Glomerular visceral epithelial cell (primary cell): ENCODE measurements at regions not wholly inside any gene's neighbourhood (a gene's known extent, or its start where the extent isn't known, plus 50 kb on each side); places are given as distances from the start of the nearest gene placed in this dataset.
"Not testable (repeated sequence)": the region's sequence is repeated elsewhere in the genome, so short reads cannot be mapped to it uniquely, and the experiment has no call there.

Experiments
- DNase-seq: peaks from one replicate; pipeline ENCODE4 v3.0.0-alpha.2; 2016; ENCODE audit errors: extremely low spot score

DNA sequence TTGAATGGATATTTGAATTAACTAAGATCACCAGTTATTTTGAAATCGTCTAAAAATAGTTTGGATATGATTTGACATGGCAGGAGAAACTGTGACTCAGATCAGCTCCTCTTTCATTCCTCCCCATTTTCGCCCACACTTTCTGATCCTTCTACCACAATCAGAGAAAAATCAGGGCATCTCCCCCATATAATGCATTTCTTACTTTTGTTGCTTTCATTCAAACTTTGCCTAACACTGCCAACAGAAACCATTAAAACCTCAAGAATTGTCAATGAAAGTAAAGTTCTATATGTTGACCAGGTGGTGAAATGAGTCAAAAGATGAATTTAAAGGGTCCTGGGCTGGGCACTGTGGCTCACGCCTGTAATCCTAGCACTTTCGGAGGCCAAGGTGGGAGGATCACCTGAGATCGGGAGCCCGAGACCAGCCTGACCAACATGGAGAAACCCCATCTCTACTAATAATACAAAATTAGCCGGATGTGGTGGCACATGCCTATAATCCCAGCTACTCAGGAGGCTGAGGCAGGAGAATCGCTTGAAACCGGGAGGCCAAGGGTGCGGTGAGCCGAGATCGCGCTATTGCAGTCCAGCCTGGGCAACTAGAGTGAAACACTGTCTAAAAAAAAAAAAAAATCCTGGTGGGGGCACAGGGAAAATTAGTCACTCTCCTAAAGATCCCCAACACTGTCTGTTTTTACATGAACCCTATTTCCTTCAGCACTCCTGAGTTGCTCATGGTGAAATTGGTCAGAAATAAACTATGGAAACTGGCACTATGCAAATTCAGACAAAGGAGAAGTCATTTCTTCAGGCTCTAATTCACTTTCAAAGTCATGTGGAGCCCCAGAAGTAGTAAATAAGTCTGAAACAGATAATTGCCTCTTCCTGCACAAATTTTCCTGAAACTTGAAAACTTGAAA is 122.8 kb upstream of the NOCT start:
- no peak for DNase-seq

DNA sequence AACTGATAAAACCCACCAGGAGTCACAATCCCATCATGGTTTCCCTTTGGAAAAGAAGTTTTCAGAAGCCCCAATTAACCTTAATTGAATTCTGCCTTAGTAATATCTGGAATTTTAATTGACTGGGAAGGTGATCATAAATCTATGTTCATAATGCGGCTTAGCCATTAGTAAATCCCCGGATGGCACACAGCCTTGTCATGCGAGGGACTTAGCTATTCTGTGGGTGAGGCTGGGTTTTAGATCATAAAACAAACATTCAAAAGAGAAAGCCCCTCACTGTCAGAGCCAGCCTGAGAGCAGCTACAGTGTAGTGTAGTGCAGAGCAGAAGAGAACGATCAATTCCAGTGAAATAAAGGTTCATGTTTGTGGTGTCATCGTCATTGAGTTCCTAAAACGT is 124.0 kb upstream of the NOCT start:
- no peak for DNase-seq

DNA sequence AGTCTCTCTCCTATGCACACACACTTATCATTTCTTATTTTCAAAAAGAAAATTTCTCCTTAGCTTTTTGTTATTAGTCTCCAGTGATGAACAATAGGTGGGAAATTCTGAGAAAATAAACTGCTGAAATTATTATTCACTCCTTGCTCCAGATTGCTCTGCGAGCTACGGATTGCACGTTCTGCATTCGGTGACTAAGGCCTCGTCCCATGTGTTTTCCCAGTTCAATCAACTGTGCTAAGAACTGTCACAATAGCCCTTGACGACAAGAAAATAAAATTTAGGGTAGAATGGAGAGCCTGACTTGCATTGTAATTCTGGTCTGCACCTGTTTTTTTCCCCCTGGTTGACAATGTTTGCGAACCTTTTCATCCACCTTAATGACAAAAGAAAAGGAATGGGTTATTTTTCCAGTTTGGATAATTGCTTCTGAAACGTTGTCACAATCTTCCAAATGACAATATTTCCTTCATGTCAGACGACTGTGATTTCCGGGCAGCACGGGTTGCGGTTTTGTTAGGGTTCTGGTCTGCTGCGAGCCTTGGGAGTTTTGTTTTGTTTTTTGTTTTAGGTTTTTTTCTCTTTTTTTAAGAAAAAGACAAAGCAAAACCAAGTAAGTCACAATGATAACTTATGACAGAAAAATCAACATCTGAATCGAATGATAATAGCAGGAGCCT is 124.5 kb upstream of the NOCT start:
- DNase-seq = no peak

DNA sequence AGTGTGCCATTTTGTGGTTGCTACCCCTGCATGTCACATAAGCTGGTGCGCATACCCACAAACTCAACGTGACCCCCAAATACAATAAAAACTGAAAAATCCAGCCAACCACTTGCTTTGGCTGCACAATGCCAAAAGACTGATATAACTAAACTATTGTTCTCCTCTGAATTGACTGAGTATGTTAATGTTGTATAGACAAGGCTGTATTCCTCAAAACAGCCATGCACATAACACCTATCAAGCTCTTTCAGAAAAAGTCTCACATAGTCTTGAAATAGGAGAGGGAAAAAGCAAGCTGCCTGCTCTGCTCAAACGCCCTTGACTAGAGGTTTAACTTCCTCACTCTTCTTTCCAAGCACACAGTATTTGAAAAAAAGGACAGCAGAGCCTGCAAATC is 126.4 kb upstream of the NOCT start:
- DNase-seq = no peak

DNA sequence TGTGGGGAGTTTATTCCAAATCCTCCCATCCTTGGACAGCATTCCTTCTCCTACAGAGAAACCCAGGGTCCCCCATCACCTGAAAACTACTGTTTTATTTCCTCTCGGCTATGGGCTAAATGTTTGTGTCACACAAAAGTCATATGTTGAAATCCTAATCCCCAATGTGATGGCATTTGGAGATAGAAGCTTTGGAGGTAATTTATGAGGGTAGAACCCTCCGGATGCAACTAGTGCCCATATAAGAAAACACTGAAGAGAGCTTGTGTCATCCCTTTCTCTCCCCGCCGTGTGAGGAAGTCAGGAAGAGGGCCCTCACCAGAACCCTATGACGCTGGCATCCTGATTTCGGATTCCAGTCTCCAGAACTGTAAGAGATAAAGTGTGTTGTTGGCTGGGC is 127.8 kb upstream of the NOCT start:
- DNase-seq = no peak

DNA sequence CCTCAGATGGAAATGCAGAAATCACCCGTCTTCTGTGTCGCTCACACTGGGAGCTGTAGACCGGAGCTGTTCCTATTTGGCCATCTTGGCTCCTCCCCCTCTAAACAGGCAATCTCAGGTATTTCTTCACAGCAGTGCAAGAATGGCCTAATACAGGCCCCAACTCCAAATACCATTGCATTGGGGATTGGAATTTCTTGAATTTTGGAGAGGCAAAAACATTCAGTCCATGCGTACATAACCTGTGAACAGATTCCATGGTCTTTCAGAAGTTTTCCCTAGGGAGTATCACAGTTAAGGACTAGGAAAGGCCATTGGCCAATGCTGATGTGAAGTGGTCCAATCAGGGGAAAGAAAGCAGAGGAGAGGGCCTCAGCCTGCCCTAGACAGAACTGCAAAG is 128.2 kb upstream of the NOCT start:
- no peak for DNase-seq

DNA sequence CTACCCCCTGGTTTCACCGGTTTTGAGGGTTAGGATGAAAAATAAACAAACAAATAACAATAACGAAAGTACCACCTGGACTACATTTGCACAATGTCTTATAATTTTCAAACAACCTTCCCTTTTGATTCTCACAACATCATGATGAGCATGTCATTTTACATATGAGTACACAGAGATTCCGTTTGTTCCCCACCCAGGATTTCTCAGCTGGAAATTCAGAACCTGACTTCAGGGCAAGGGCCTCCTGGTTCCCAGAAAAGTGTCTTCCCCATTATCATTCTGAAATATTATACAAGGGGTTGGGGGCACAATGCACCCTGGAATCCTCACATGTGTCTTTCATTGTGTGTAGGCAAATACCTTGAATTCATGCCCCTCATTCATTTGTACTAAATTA is 135.8 kb upstream of the NOCT start:
- DNase-seq = no peak

DNA sequence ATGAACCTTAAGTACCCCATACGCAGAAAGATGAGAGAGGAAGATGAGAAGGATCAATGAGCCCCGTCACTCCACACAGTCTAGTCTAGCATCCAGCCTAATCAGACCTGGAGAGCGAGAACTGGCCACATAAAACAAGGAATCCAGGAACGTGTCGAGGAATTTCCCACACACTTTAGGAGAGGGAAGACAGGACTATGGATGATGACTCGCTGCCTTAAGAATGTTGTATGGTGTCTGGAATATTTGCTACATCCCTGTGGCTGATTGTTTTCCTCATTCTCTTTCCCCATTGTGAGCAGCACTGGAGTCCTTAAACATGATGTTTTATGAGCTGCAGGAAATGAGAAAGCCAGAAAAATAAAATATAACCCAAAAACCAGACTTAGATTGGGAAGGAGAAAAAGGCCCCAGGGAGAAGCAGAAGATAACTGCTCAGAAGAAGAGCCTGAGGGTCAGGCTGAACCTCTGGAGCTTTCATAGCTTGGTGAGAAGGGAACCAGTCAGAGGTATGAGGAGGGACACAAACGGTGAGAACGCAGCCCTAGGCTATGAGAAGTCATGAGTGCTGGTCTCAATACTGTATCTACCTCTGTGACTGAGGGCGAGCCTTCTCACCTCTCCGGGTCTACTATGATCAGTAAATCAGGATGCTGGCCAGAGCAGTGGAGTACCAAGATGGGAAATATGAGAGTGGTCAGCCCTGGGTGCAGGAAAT is 139.5 kb upstream of the NOCT start:
- peak; percentile 90 for DNase-seq

DNA sequence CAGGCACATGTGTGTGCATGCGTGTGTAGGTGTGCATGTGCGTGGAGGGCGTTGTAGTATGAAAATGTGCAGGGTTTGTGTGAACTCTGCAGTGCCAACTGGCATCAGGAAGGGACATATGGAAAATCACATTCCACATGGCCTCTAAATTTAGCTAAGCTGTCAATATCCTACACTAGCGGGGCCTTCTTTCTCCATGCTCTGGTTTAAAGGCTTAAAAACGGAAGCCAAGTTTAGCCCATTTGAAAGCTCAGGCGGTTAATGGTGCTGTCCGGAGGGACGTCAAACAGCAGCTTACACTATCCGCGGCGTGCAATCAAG is 144.1 kb upstream of the NOCT start:
- no peak for DNase-seq

DNA sequence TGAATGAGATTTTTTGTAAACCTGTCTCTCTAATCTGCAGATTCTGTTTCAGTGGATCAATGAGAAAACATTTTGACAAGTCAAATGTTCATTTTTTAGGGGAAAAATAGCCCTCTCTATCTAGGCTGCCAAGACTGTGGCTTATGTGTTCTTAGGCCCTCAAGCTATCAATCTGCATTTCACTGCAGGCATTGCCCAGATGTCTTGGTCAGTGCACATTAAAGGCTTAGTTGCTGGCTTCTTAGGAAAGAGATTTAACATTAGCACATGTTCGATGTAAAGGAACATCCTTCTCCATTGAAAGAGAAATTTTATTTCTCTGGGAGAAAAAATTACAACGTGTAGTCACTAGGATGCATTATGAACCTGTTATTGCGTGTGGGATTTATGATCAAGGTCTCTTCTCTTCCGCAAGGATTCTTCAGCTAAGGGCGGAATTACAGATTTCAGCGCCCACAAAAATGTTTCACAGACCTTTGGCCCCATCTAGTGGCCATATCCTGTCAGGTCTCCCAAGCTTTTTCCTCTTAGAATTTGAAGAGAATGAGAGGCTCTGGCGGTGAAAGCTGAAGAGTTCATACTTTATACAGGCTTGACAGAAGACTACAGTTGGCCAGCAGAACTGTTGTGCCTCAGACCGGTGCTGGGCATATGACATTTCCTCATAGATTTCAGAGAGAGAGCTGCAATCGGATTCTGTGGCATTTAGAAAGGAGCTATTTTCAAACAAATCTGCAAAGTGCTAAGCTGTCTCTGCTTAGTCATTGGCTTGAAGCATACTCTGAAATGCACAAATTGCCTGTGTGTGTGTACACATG is 144.6 kb upstream of the NOCT start:
- peak; percentile 80 for DNase-seq

DNA sequence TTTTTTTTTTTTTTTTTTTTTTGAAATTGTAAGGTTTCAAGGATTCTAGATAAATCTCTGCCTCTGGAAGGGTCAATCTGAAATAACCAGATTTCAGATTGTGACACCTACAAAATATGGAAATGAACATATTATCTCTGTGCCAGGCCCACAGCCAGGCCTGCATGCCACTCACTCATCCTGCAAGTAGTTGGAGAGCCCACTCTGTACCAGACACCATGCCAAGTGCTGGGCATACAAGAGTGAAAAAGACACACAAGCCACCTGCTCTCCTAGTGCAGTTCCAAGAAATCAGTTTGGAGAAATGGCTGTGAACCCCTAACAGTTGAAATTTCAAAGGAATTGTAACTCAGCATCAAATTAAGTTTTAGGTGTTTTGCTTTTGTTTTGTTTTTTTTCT is 145.9 kb upstream of the NOCT start:
- no peak for DNase-seq

DNA sequence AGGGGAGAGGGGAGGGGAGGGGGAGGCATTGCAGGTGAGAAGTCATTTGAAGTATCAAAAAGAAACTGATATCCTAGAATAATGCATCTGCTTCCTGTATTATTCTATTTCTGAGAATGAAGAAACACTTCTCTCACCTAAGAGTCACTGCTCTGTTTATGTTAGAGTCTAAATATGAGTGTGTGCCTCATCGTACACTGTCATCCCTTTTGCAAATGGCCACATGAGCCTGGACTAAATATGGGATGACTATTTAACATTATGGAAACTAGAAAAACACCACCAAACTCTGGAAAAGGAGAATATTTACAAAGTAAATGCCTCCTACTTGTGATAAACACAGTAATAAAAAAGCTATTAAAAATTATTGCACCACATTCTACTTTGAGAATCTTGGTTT is 146.4 kb upstream of the NOCT start:
- no peak for DNase-seq

DNA sequence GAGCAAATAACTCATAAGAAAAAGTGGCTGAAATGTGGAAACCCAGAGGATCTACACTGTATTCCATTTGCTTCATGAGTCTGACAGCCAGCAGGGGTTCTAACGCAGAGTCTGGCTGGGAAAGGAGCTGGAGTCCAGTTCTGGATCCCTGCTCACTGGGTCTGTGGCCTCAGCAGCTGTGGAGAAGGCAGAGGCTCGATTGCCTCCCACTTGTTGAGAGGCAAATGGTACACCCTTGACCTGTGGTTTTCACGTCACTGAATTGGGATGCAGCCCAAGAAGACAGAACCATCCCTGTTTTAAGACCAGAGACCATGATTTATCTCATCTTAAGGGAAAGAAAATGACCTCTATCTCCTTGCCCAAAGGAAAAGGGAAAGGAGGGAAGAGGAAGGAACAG is 147.0 kb upstream of the NOCT start:
- no peak for DNase-seq

DNA sequence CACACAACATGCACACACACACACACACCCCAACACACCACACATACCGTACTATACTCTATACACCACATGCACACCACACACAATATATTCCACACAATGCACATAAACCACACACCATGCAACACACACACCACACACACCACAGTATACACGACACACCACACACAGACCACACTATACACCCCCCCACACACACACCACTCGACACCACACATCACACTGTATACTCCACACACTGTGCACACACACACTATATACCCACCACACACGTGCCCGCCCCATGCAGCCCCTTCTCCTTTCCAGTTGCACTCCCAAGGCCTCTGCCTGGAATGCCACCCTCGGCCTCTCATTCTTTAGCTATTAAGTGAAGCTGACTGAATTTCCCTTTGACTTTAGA is 148.2 kb upstream of the NOCT start:
- no peak for DNase-seq

DNA sequence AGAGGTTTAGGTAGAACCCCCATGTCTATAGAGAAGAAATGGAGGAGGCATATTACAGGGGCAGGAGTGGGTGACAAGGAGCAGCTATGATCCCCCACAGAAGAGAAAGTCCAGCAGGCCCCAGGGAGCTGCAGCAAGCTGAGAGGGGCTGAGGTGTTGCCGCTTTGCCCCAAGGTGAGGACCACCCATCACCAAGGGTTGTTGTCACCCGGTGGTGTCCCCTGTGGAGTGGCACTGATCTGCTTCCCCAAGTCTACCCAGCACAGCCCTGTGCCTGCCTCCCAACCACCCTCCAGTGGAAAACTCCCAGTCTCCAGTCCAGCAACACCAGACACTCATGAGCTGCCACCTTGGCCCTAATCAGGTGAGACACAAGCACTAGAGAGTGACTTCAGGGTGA is 149.3 kb upstream of the NOCT start:
- DNase-seq = no peak

DNA sequence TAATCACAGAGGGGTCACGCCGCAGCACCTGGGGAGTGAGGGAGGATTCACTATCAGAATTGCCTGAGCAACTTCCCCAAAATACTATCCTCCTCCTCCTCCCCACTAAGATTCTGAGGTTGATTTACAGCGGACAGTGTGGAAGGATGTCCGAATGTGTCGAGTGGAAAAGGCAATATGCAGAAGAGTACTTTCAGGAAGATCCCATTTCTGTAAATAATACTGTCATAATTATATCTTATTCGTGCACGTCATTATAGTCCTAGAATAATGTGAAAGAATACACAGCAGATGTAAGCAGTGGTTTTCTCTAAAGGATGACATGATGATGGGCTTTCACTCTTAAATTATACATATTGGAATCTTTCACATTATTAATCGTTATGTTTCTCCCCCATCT is 149.8 kb upstream of the NOCT start:
- DNase-seq = no peak

DNA sequence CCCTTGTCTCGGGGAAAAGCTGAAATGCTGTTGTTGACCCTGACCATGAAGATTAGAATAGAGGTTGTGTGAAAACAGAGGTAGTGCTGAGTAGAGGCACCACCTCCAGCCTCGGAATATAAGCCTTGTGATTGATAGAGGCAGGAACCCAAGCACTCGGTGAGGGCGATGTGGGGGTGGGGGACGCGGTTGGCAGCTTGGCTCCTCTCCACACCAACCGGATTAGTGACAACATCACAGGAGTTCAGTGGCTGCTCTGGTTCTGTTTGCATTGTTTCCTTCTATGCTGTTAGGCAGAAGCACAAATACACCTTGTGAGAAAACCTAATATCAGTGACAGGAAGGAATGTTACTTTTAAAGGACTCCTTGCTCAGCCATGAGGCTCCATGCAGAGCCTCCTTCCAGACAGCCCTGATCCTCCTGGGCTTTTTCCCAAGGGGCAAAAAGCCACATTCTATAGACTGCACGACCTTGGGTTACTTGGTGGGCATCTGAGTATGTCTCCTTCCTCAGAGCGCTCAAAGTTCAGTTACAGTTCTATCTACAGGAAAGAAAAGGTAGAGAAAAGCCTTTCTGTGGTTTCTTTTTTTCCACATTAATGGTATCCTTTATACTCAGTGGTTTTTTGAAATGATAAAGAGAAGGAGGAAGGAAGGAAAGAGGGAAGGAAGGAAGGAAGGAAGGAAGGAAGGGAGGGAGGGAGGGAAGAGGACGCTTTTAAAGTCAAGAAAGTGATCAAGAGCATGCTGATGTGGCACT is 150.4 kb upstream of the NOCT start:
- DNase-seq = peak; percentile 49

DNA sequence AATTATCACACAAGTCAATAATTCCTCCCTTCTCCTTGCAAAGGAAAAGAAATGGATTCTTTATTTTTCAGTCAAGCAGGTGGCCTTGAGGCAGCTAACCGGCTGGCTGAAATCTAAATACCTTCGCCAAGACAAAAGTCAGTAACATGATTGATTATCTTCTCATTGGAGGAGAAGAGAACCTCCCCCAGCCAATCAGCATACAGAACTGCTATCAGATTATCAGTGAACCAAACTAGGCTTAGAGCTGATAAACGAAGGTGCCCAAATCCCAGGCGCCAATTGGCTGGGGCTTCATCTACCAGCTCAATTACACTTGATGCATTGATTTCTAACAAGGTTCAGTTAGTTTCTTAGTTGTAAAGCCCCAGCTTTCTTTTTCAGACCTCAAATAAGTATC is 152.4 kb upstream of the NOCT start:
- DNase-seq = no peak

DNA sequence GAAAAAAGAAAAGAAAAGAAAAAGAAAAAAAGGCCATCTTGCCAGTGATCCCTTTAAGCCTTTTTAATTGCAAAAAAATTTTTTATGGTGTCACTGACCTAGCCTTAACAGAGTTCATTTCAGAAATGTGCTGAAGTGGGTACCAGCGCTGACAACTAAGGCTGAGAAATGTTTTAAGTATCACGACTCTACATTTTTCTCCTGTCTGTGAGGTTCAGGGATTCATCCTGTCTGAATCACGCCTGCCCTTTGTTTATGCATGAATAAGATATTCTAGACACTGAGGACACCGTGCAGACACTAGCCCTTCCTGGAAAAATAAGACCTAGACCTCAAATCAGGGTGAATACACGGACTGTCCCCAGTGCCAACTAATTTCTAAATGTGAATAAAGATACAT is 154.4 kb upstream of the NOCT start:
- DNase-seq = peak; percentile 75

DNA sequence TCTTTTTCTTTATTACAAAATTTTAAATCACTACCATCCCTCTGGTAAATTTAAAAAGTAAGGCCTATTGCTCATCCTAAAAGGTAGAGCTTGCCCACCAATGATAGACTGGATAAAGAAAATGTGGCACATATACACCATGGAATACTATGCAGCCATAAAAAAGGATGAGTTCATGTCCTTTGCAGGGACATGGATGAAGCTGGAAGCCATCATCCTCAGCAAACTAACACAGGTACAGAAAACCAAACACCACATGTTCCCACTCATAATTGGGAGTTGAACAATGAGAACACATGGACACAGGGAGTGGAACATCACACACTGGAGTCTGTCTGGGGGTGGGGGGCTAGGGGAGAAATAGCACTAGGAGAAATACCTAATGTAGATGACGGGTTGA is 155.2 kb upstream of the NOCT start:
- not testable (repeated sequence) for DNase-seq

DNA sequence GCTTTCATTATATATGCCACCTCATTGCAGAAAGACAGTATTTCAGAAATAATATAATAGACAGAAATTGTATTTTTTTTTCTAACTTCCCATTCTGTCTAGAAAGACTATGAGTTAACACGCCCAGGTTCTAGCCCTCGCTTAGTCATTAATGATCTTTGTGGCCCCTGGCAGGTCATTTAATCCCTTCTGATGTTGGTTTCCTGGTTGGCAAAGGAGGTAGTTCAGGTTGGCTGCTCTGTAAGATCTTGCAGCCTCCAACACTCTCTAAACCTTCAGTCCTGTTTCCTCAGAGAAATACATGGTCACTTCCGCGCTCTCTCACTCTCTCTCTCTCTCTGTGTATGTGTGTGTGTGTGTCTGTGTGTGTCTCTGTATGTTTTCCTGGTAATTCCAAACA is 156.3 kb upstream of the NOCT start:
- peak; percentile 87 for DNase-seq
